ENCODE measurements at regions not wholly inside any gene's neighbourhood (a gene's known extent, or its start where the extent isn't known, plus 50 kb on each side); places are given as distances from the start of the nearest gene placed in this dataset.
"Not testable (repeated sequence)": the region's sequence is repeated elsewhere in the genome, so short reads cannot be mapped to it uniquely, and the experiment has no call there.

DNA sequence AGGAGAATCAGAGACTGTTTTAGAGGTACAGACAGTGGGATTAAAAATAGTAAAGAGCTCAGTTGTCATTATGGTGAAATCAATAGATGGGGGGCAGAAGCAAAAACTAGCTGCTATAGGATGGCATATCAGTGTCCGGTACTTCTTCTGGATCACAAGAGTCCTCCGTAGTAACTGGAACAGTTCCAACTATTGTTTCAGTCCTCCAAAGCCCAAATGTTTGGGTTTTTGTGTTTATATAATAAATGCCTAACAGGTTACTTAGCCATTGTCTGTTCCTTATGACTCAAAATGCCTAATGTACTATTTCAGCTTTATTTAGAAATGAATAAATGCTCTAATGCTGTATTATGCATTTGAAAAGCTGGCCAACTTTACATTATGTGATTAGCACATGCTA is 401.2 kb downstream of the PTH2R start:
- no peak for DNase-seq

DNA sequence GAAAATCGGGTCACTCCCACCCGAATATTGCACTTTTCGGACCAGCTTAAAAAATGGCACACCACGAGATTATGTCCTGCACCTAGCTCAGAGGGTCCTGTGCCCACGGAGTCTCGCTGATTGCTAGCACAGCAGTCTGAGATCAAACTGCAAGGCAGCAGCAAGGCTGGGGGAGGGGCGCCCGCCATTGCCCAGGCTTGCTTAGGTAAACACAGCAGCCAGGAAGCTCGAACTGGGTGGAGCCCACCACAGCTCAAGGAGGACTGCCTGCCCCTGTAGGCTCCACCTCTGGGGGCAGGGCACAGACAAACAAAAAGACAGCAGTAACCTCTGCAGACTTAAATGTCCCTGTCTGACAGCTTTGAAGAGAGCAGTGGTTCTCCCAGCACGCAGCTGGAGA is 405.3 kb downstream of the PTH2R start:
- DNase-seq, result not testable (repeated sequence)

DNA sequence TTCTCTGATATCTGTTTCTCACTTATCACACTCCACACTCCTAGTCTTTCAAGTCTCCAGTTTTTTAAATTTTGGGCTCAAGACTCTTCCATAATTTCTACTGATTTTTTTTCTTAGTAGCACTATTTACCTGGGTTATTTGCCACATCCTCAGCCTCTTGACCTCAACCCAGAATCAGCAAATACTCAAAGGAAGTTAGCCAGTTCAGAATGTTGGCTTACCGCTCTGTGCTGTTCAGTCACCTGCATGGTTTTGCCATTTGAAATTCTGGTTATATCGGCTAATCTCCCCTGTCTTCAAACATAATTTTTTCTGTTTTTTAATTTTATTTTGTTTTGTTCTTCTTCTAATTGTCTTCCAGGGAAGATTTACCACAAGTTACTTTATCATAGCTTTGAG is 412.6 kb downstream of the PTH2R start:
- no peak for DNase-seq

DNA sequence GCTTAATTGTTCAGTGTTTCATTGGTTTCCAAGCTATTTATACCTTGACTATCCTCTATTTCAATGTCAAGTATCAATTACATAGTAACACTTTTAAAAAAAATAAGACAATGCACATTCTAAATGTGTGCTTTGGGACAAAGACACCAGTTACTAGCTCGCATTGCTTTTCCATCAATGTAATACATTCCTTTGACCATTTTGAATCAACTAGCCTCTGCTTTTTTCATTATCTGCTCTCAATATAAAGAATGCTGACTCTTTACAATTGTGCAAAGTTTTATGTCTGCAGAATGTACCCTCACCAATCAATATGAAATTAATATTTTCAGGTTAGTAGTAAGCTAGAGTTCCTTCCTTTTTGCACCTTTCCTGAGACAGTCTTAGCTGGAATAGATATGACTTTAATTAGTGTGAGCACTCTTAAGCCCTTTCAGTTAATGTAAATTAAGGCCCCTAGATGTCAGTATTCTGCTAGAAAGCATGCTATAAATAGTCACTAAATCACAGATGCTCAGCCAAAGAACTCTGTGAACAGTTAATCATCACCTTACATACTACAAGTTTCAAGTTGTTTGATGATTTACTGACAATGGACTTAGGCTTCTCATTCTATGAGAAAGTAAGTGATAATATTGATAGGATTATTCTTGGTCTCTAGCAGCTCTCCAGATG is 413.6 kb downstream of the PTH2R start:
- no peak for DNase-seq

- no peak for DNase-seq
These were observed 420.5 kb downstream of the PTH2R start for GRCh38 chr2:208827109-208827508.

- DNase-seq, result no peak
These were observed 421.1 kb downstream of the PTH2R start for GRCh38 chr2:208827549-208828221.

DNA sequence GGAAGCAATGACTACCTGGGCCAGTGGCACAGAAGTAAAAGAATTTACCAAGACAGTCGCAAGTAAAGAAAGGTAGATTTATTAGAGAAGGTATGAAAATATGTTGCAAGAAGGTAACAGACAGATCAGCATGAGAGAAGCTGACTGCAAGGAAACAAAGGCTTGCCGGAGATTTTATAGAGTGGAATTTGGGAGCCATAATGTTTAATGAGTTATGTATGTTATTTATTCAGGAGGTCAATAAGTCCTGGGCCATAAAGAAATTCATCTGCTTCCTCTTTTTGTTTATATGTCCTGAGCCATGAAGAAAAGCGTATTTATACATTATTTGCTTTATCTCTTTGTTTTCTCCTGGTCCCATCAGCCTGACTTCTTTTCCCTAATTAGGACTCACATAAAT is 423.6 kb downstream of the PTH2R start:
- no peak for DNase-seq

GRCh38 chr2:208847651-208848050 is 441.1 kb downstream of the PTH2R start:
- no peak for DNase-seq

GRCh38 chr2:208854717-208855116 is 448.1 kb downstream of the PTH2R start:
- no peak for DNase-seq

DNA sequence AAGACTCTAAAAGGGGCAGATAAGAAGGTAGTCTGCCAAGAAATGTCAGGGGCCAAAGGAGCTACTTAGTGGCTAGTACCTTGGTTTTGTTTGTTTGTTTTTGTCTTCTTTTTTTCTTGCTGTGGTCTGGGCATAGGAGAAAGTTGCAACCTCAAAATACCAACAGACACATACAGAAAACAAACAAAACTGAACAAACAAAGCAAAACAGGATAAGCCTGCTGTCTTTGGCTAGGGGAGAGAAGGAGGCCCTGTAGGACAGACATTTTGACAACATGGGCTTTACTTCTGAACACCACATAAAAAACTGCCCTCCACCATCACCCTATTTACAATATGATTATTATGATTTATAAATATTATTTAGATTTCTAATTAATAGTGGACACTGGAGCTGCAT is 460.8 kb downstream of the PTH2R start:
- no peak for DNase-seq

DNA sequence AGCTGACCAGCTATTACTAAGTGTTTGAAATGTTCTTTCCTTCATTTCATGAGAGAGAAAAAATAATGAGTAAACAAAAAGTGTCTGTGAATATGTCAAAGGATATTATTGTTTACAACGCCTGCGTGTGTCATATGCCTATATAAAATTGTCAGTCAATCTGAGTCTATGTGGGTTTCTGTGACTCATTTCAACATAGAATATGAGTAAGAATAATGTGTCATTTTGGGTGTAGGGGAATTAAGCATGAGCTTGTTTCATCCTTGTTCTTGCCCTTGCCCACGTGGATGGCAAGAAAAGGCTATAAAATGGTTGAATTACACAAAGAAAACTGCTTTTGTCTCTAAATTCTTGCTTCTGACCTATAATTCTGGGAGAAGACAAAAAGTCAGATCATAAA is 466.0 kb downstream of the PTH2R start:
- DNase-seq, result no peak

DNA sequence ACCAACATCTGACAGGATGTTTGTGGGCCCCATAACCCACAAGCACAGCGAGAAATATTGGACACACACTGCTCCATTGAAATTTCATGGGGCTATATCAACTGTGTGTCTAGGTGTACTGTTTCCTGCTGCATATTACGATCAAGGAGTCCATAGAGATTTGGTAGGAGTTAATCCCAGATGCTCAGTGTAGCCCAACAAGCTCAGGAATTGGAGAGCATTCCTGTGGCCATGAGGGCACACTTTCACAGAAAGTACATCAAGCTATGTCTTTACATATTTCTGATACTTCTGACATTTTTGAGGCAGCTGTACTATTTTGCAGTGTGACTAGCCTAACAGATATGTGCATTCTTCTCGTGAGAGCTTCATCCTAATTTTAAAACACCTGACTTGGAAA is 473.1 kb downstream of the PTH2R start:
- DNase-seq, result no peak

- no peak for DNase-seq
These were observed 473.6 kb downstream of the PTH2R start for GRCh38 chr2:208880171-208880570.

GRCh38 chr2:208890486-208890885 is 483.9 kb downstream of the PTH2R start:
- DNase-seq, result no peak

DNA sequence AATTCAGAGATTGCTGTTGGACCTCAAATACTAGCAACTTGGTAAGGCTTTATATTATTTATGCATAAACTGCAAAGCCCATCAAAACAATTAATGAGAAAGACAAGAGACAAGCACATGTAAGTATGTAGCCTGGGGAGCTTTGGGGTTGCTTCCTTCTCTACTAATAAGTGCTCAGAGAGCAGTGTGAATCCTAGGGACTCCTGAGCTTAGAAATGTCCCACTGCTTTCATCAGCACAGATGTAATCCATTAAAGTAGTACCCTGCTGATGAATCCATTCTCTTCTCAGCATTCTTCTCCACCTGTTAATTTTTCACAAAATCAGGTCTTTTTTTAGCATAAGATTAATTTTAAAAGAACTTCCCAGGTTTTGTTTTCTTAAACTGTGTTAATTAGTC is 485.6 kb downstream of the PTH2R start:
- no peak for DNase-seq

DNA sequence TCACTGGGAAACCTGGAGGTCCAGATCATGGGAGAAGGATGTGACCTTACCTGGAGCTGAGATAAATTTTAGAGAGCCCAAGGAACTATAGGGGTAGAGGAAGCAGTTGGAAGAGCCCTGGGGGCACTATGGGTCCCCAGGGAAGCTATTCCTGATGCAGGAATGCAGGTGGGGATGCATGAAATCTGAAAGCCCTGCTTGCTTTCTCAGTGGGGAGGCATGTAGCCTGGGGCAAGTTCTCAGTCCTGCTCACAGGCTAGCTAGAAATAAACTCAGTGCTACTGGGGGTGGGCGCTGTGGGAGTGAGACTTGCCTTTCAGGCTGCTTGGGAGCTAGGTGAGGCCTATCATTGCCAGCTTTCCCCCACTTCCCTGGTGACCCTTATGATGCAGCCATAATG is 499.7 kb downstream of the PTH2R start:
- no peak for DNase-seq

GRCh38 chr2:208915401-208915800 is 508.4 kb upstream of the MAP2 start:
- DNase-seq, result no peak

DNA sequence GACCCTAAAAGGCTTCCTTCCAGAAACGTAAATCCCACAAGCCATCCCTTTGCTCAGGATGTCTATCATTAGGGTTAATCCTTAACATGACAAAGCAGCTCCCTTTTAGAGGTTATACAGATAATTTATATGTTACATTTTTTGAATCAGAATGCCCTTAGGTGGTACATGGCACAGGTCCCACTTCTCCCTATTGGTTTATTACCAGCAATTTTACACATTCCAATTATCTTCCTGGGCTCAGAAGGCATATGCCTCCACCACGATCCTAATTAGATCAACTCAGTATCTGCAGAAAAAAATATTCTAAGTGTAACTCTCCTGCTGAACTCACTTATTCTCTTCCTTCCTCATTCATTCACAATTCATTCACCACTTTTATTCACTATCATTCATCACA is 507.0 kb upstream of the MAP2 start:
- no peak for DNase-seq

DNA sequence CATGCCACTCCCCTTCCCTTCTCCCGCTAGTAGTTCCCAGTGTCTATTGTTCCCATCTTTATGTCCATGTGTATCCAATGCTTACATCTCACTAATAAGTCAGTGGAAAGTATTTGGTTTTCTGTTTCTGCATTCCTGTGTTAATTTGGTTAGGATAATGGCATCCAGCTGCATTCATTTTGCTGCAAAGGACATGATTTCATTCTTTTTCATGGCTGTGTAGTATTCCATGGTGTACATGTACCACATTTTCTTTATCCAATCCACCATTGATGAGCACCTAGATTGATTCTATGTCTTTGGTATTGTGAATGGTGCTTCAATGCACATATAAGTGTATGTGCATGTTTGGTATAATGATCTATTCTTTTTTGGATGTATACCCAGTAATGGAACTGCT is 502.5 kb upstream of the MAP2 start:
- not testable (repeated sequence) for DNase-seq

GRCh38 chr2:208927867-208928266 is 496.0 kb upstream of the MAP2 start:
- DNase-seq, result no peak

- no peak for DNase-seq
These were observed 494.5 kb upstream of the MAP2 start for GRCh38 chr2:208929139-208929864.

DNA sequence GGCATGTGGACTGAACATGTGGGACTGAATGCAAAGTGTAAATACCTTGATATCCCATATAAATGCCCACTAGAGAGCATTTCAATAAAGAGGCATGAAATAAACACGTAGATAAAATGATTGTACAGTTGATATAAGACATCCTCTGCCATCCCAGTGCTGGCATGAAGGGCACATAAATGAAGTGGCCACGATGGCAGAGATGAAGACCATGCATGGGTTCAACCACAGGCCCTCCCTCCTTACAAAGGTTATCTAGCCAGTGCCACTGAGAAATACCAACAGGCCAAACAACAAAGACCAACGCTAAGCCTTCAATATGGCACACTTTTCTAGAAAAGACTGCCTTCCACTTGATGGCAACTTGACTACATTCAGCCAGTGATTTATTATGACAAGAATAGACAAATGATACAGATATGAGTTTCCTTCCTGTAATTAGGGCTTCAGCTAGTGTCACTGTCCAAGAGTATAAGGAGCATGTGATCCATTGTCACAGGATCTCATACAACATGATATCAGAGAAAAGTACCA is 493.9 kb upstream of the MAP2 start:
- no peak for DNase-seq

DNA sequence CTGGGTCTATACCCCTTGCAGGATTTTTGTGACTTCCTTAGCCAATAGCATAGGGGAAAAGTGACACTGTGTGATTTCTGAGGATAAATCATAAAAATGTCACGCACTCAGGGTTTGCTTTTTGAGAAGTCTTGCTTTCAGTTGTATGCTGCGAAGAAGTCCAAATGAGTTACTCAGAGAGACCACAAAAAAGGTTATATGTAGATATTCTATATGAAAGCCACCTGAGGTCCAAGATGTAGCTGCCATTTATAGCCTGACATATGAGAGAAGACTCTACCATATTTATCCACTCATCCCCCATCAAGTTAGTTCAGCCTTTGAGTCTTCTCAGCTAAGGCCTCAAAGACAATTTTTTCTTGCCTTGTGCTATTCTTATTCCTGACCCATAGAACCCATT is 488.3 kb upstream of the MAP2 start:
- no peak for DNase-seq

DNA sequence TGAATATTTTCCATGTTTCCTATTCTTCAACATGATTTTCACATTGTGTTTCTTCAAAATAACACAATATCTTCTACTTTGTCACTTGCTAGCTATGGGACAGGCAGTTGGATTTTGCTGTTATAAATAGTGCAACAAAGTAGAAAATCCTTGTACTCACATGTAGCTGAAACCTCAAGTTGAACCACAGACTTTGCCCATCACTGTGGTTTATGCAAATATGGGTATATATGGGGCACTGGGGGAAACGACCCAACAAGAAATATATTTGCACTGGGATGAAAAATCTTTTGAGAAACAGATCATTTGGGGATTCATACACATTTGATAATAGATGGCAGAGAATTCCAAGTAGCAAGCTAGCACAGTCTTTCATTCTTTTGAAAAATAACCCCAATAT is 486.3 kb upstream of the MAP2 start:
- DNase-seq, result no peak

All from NCI-H2107 (cell line).